GM21423 (cell line): ENCODE measurements at regions not wholly inside any gene's neighbourhood (a gene's known extent, or its start where the extent isn't known, plus 50 kb on each side); places are given as distances from the start of the nearest gene placed in this dataset.
"Not testable (repeated sequence)": the region's sequence is repeated elsewhere in the genome, so short reads cannot be mapped to it uniquely, and the experiment has no call there.

Source experiments
- ATAC-seq: cut with Tn5 transposase; IDR thresholded peaks from one replicate; pipeline ENCODE4 v1.9.1; 2021; ENCODE audit warnings: mild to moderate bottlenecking, moderate library complexity; ENCODE audit not compliant: unreplicated experiment

DNA sequence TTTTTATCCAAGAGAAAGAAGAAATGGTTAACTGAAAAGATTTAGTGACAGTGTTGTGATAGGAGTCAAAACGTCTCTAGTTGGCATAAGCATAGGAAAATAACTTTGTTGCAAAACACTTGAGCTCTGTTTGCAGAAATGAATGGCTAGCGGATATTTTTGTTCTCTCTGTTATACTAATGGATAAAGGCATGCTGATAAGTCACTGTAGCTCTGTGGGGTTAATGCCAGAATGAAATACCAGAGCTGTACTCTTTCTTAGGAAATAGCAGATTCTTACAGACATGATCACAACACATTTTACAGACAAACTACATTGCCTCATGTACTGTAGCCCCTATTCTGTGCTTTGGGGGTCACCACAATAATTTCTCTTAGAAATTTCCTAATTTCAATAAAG lies 202.8 kb downstream of the DMRTA1 start:
- no peak for ATAC-seq

DNA sequence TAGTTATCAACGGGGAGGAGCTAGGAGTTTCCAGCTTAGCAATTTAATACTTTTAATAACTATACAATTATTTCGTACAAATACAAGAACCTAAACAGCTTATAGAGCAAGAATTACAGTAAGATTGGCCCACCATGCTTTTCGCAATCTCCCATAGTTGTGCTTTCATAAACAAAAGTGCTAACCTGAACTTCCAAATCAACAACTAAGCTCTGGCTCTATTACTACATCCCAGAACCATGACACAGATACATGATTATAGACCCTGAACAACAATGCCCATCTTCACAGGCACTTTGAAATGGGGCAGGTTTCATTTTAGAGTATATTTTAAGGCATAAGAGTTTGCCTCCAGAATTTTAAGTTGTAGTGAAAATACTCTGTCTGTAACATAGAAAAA lies 203.5 kb downstream of the DMRTA1 start:
- ATAC-seq = no peak

DNA sequence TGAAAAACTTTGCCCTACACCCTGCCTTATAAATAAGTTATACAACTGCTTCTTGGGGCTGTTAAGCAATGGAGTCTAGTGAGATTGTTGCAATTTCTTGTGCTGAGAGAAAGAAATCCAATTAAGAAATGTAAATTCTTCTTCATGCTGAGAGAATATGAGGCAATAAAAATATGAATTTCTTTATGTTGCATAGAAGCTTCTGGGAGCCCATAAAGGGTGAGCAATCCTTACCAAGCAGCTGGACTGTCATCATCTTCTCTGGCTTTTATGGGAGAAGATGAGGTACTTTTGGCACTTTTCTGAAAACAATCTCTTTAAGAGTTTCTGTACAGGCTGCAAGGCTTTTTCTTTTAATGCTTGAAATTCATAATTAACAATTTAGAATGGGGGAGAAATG lies 204.3 kb downstream of the DMRTA1 start:
- no peak for ATAC-seq

DNA sequence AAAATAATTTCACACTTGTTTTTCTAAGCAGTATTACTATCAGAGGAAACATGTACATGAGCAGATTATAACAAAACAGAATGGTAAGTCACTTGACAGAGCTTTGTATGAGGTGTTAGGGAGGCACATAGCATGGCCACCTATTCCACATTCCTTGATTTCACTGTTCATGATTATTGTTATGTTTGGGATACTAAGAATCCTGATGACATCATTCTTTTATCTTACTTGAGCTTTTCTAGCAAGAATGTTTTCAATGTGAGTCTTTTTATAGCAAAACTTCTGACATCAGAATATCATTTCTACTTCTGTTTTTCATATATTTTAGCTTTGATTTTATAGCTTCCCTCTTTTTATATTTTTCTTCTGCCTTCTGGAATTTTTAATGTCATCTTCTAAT lies 208.2 kb downstream of the DMRTA1 start:
- no peak for ATAC-seq

DNA sequence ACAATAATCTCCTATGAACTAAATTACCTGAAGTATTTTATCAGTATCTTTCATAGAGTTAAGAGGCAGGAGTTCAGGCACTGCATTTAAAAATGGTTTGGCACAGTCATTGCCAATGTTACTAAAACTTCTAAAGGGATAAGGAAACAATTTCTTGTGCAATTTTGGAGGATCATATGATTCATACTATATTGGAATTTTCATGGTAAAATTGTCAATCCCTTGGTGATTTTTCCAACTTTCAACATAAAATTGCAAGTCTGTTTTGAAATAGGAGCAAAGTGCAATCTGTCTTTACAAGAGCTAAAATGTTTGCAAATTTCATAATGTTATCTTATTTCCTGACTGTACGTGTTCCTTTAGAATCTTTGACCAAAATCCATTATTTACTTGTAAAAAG lies 211.1 kb downstream of the DMRTA1 start:
- no peak for ATAC-seq

DNA sequence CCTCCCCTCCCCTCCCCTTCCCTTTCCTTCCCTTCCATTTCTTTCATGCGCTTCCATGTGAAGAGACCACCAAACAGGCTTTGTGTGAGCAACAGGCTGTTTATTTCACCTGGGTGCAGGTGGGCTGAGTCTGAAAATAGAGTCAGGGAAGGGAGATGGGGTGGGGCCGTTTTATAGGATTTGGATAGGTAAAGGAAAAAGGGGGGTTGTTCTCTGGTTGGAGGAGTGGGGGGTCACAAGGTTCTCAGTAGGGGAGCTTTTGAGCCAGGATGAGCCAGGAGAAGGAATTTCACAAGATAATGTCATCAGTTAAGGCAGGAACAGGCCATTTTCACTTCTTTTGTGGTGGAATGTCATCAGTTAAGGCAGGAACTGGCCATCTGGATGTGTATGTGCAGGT lies 211.9 kb downstream of the DMRTA1 start:
- not testable (repeated sequence) for ATAC-seq

GRCh38 chr9:22682536-22682935 lies 235.9 kb downstream of the DMRTA1 start:
- ATAC-seq = no peak

DNA sequence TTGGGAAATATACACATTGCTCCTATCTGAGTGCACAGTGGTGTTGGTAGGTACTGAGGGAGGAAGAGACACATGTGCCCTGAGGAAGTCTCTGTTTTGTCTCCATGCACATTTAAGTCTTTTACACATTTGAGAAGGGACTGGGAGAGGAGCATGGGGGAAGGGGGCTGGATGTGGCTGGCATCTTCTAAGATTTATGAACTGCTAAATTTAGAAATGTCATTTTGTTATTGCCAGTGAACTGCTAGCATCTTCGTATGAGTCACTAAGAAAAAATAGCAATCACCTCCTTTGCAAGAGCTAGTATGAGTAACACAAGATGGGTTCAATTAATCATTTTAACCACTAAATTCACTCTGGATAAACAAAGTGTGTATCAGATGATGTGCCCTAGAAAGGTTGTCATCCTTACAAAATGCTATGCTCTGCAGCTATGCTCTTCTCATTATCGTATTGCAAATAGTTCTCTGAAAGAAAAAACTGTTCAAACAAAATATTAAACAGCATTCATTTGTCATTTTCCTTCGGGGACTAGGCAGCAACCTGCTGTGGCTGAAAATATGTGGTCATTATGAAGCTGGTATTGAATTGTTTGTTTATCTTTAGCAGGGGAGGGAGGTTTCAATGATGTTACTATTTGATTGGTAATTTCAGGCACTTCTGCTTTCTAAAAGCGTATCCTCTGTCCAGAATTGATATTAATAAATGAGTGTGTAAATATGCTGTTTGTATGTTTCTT lies 236.5 kb downstream of the DMRTA1 start:
- ATAC-seq = no peak

- no peak for ATAC-seq
Measured at GRCh38 chr9:22683700-22684075, 237.1 kb downstream of the DMRTA1 start.

- ATAC-seq = no peak
Measured at GRCh38 chr9:22693156-22693555, 246.5 kb downstream of the DMRTA1 start.

- no peak for ATAC-seq
Measured at GRCh38 chr9:22700171-22700570, 253.5 kb downstream of the DMRTA1 start.

- no peak for ATAC-seq
Measured at GRCh38 chr9:22718653-22719052, 272.0 kb downstream of the DMRTA1 start.

DNA sequence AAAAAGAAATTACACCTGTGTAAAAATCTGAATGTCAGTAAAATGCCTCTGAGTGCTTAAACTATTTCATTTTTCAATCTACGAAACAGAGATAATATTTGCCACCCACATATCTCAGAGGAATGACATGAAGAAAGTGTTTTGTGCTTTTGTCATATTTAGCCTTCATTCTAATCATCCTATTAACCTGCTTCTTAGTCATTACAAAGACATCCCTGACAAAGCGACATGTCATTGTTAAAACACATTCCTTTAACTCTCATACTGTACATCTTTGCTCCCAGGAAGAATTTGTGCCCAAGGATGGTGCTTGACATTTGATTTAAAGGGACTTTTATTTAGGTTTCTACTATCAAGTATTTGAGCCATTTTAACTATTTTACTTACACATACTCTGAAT lies 275.9 kb downstream of the DMRTA1 start:
- no peak for ATAC-seq

GRCh38 chr9:22731786-22732185 lies 285.2 kb downstream of the DMRTA1 start:
- no peak for ATAC-seq

DNA sequence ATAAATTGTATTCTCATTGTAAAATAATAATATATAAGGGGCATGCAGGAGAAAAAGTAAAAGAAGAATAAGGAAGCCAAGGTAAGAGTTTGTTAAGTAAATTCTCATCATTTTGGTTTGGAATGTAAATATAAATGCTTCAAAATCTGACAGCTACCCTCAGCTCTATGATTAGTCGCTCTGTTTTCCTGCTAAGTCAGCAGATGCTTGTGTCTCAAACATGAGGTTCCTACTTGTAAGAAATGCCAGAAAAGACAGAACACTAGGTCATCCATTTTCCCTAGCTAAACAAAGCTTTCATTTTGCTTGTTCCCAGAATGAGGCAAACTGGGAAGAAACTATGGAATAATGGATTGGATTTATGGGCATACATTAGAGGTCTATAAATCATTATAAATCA lies 293.1 kb downstream of the DMRTA1 start:
- ATAC-seq = no peak

- ATAC-seq = no peak
Measured at GRCh38 chr9:22740781-22741180, 294.2 kb downstream of the DMRTA1 start.

DNA sequence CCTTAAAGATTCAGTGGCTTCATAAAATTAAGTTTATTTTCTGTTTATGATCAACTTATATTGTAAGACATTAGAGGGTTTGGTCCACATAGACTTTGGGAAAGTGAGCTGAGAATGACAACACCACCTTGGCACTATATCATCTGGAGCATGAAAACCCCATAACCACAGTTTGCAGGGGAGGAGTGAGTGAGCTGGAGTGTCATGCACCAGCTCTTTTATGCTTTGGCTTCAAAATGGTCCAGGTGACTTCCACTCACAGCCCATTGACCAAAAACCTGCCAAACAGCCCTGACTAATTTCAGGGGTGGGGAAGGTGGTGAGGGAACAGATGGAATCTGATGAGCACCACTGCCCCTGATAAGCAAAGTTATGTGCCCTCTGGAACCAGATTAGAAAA lies 295.8 kb downstream of the DMRTA1 start:
- ATAC-seq = no peak

- no peak for ATAC-seq
Measured at GRCh38 chr9:22773501-22774220, 327.0 kb downstream of the DMRTA1 start.

GRCh38 chr9:22790329-22790728 lies 343.7 kb downstream of the DMRTA1 start:
- no peak for ATAC-seq

GRCh38 chr9:22808876-22809275 lies 362.3 kb downstream of the DMRTA1 start:
- ATAC-seq = no peak

DNA sequence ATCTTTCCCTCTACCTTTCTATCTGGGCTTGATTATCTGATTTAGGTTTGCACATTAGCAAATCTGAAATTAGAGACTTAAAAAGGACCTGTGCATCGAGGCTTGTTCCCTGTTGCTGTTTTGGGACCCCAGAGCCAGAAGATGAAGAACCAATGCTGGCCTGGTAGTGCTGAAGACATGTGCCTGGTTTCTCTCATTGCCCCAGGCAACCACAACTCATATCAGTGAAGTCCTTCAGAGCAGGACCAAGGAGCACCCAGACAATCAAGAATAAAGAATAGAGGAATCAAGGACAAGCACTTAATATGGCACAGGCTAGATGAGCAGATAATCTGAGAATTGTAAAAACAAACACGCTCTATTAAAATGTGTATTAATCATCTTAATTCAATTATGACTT lies 362.7 kb downstream of the DMRTA1 start:
- no peak for ATAC-seq

DNA sequence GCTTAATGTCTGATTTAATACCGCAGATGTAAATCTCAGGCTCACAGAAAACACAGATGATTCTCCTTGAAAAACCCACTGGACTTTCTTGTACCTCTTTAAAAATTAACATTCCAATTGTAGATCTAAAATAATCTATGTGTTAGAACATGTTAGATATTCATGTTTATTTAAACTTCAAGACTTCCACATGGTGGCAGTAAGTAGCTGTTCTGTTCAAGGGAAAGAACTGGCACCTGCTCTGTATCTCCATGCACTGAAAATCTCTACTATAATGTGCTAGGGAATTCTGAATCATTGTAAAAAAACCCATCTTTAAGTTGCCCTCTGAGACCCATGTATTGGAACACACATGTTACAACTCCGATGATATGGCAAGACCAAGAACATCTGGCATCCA lies 366.9 kb downstream of the DMRTA1 start:
- ATAC-seq = no peak

DNA sequence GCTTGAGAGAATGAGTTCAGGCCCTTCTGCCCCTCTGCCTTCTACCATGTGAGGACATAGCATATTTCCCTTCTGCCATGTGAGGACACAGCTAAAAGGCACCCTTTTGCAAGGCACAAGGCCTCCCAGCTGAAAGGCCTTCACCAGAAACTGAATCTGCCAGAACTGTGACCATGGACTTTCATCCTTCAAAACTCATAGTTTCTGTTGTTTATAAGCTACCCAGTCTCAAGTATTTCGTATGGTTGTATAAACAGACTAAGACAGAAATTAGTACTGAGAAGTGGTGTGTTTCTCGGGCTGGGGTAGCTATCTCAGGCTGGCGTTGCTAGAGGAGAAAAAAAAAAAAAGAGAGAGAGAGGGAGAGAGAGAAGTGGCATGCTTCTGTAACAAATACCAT lies 368.6 kb downstream of the DMRTA1 start:
- ATAC-seq = no peak
